ENCODE measurements at regions not wholly inside any gene's neighbourhood (a gene's known extent, or its start where the extent isn't known, plus 50 kb on each side); places are given as distances from the start of the nearest gene placed in this dataset.

DNA sequence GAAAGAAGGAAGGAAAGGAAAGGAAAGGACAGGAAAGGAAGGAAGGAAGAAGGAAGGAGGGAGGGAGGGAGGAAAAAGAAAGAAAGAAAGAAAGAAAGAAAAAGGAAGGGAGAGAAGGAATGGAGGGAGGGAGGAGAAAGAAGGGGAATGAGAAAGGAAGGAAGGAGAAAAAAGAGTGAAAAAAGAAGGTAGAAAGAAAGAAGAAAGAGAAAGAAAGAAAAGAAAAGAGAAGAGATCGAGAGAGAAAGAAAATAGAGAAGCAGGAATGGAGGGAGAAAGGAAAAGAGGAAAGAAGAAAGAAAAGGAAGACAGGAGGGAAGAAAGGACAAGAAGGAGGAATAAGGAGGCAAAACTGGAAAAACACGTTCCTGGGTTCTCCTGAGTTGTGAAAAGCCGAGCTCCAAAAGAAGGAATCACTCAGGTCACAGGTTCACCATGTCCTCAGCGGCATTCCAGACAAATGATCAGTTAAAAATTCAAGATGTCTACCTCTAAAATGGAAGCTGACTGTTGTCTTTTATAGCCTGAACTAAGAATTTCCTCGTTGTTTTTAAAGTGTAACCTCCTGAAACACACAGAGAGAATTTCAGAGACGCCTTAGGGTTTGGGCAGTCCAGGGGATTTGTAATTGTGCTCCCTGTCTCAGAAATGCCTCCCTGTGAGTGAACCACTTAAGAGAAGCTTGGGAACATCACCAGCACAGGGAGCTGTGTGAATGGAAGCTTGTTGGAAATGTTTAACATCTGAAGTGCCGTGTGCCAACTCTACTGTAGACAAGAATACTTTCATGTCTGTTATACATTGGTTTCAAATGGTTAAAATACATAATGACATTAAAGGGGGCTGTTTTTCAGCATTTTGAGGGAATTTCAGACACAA, 80.7 kb downstream of the INHBA start:
- TF ChIP-seq, protein P1, sequence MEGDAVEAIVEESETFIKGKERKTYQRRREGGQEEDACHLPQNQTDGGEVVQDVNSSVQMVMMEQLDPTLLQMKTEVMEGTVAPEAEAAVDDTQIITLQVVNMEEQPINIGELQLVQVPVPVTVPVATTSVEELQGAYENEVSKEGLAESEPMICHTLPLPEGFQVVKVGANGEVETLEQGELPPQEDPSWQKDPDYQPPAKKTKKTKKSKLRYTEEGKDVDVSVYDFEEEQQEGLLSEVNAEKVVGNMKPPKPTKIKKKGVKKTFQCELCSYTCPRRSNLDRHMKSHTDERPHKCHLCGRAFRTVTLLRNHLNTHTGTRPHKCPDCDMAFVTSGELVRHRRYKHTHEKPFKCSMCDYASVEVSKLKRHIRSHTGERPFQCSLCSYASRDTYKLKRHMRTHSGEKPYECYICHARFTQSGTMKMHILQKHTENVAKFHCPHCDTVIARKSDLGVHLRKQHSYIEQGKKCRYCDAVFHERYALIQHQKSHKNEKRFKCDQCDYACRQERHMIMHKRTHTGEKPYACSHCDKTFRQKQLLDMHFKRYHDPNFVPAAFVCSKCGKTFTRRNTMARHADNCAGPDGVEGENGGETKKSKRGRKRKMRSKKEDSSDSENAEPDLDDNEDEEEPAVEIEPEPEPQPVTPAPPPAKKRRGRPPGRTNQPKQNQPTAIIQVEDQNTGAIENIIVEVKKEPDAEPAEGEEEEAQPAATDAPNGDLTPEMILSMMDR (IDR thresholded peaks at IDR 0.05), result no peak
- no peak for TF ChIP-seq POLR2A (IDR thresholded peaks at IDR 0.05)
